Esophagus squamous epithelium (tissue), 5 donors: ENCODE measurements at regions not wholly inside any gene's neighbourhood (a gene's known extent, or its start where the extent isn't known, plus 50 kb on each side); places are given as distances from the start of the nearest gene placed in this dataset.

Experiments
- DNase-seq: peaks from one replicate; lab custom pipeline; 2025; lab: John Stamatoyannopoulos, UW
- H3K27ac ChIP-seq, 4 donors: fragments of 200-600 bp; sonication (generic); one replicate each; pipeline ENCODE4 v1.5.1; 2016 to 2019; ENCODE audit warnings: mild to moderate bottlenecking in 1 of 4
- H3K27me3 ChIP-seq, 4 donors: fragments of 200-600 bp; sonication (generic); 1 replicate in 3 of 4; 2 replicates in 1 of 4; pipeline versions ENCODE4 v1.5.1 to v1.6.0; 2017 to 2021; ENCODE audit warnings: antibody characterized with exemption in 1 of 4
- H3K36me3 ChIP-seq, 3 donors: fragments of 200-600 bp; sonication (generic); one replicate each; pipeline ENCODE4 v1.5.1; 2016 to 2019
- H3K4me1 ChIP-seq, 3 donors: fragments of 200-600 bp; sonication (generic); one replicate each; pipeline ENCODE4 v1.5.1; 2017 to 2019
- H3K4me3 ChIP-seq, 4 donors: fragments of 200-600 bp; sonication (generic); 1 replicate in 3 of 4; 2 replicates in 1 of 4; pipeline ENCODE4 v1.5.1; 2016 to 2019; ENCODE audit warnings: mild to moderate bottlenecking in 2 of 4, moderate library complexity in 1 of 4
- H3K9me3 ChIP-seq, 3 donors: fragments of 200-600 bp; sonication (generic); one replicate each; pipeline ENCODE4 v1.5.1; 2016 to 2019
- POLR2A ChIP-seq, 4 donors: fragments of 450-650 bp; IDR thresholded peaks; one replicate each; pipeline ENCODE4 v1.6.1; 2017; ENCODE audit warnings: antibody characterized with exemption in 4 of 4, mild to moderate bottlenecking in 4 of 4, moderate library complexity in 3 of 4
- WGBS, 2 donors: methylation state at CpG; one replicate each; pipeline ENCODE4 v1.1.5; 2018; 5-methylcytosine and 5-hydroxymethylcytosine counted together
- intact Hi-C: fragments of 100-400 bp; cut with DNase I; formaldehyde crosslinking; loops from one replicate; pipeline ENCODE4 v1.15.0; 2022
- TF ChIP-seq, protein P1 (sequence below), 6 experiments: fragments of 450-650 bp in 4 of 6; fragments of 200-600 bp in 2 of 6; sonication (generic) in 2 of 6; IDR thresholded peaks; one replicate each; pipeline ENCODE4 v1.5.1; 2016 to 2019; ENCODE audit warnings: antibody characterized with exemption in 6 of 6, mild to moderate bottlenecking in 4 of 6, moderate library complexity in 4 of 6
- donor health status: DM: yes; HTN: yes; CAD: no.

DNA sequence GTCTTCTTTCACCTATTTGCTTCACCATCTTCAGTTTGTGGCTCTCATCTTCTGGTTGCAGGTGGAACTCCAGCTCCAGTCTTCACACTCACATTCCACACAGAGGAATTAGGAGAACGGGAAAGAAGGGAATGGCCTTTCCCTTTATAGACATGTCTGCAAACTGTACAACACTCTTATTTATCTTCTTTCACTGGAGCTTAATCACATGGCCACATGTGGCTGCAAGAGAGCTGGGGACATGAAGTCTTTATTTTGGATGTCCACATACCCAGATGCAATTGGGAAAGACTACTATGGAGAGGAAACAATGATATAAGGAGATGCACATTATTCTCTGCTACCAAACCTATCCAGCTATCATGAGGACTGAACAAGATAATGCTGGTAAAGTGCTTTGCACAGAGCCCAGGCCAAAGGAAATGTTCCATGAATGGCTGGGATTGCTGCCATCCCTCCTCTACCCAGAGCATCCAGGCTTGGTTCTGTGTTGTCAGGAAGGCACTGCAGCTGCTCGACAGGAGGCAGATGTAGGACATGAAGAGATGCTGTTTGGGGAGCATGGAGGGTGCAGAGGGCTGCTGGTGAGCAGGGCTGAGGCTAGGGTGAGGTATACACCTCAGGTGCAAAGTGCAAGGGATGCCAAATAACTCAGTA lies 183.8 kb upstream of the TBX20 start:
- Histone ChIP-seq H3K4me3 (no peak overlapping the region), H3K9me3 (no peaks in the 10 kb centered on the region), H3K27me3 (no peaks in the 10 kb centered on the region), H3K27ac (no peak overlapping the region), H3K36me3 (no peaks in the 10 kb centered on the region), H3K4me1 (no peaks in the 10 kb centered on the region)
- no peak for TF ChIP-seq POLR2A (IDR thresholded peaks at IDR 0.05)
- TF ChIP-seq, protein P1, sequence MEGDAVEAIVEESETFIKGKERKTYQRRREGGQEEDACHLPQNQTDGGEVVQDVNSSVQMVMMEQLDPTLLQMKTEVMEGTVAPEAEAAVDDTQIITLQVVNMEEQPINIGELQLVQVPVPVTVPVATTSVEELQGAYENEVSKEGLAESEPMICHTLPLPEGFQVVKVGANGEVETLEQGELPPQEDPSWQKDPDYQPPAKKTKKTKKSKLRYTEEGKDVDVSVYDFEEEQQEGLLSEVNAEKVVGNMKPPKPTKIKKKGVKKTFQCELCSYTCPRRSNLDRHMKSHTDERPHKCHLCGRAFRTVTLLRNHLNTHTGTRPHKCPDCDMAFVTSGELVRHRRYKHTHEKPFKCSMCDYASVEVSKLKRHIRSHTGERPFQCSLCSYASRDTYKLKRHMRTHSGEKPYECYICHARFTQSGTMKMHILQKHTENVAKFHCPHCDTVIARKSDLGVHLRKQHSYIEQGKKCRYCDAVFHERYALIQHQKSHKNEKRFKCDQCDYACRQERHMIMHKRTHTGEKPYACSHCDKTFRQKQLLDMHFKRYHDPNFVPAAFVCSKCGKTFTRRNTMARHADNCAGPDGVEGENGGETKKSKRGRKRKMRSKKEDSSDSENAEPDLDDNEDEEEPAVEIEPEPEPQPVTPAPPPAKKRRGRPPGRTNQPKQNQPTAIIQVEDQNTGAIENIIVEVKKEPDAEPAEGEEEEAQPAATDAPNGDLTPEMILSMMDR (IDR thresholded peaks at IDR 0.05): no peak
- 41 to 51% methylated on average over 2 of the region's 2 CpGs for WGBS, 2 donors
- intact Hi-C loops: no loop called here
- no peak for DNase-seq

DNA sequence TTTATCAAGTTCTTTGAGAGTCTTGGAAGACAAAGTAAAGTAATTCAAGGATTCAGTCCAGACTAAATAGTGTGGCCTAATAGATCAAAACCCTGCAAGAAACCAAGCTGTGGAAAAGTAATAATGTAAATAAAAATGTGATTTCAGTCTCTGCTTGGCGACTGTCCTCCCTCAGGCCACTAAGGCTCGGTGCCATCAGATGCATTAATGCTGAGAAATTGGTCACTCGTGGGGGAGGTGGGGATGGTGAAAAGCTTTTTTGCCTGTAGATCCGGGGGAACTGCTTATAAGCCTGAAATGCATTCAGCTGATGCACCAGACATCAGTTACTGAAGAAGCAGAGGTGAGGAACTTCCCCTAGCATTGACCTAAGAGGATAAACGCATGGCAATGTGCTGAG lies 182.6 kb upstream of the TBX20 start:
- TF ChIP-seq, protein P1 (IDR thresholded peaks at IDR 0.05): no peak
- no peak for TF ChIP-seq POLR2A (IDR thresholded peaks at IDR 0.05)
- intact Hi-C loops: no loop called here
- Histone ChIP-seq H3K4me3 (no peak overlapping the region), H3K36me3 (no peaks in the 10 kb centered on the region), H3K4me1 (no peaks in the 10 kb centered on the region), H3K9me3 (no peaks in the 10 kb centered on the region), H3K27me3 (no peaks in the 10 kb centered on the region), H3K27ac (no peak overlapping the region)
- WGBS, 2 donors: 60 to 73% methylated on average over 5 of the region's 5 CpGs
- DNase-seq: no peak

DNA sequence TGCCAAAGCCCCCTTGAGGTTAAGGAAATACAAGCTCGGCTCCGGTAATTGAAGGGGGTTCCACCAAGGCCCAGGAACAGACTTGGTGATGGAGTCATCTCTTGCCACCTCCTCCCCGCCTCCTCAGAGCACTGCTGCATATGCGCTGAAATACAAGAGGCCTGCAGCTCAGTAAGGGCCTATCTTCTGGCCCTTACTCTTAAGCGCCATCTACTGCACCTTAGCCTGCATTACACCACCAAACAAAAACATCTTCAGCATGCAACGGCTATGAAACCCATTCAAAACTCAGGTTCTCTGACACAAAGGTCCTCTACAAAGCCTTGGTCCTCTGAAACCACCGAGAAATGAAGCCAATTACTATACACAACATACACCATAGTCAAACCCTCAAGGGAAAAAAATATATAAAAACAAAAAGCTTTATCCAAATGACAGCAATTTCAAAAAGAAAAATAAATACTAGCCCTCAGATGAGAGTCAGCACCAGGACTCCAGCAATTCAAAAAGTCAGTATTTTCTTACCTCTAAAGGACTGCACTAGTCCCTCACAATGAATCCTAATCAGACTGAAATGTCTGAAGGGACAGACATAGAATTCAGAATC lies 176.8 kb upstream of the TBX20 start:
- TF ChIP-seq, protein P1 (IDR thresholded peaks at IDR 0.05): peak in 1 of 6 experiments; percentile 35
- TF ChIP-seq POLR2A (IDR thresholded peaks at IDR 0.05): no peak
- intact Hi-C loops: no loop called here
- WGBS, 2 donors: 52 to 62% methylated on average over 5 to 7 of the region's 7 CpGs

GRCh38 chr7:35424869-35425495 lies 171.1 kb upstream of the TBX20 start:
- no peak for DNase-seq
- Histone ChIP-seq H3K9me3 (no peaks in the 10 kb centered on the region), H3K4me1 (no peaks in the 10 kb centered on the region), H3K36me3 (no peaks in the 10 kb centered on the region), H3K27ac (no peak overlapping the region), H3K4me3 (no peak overlapping the region), H3K27me3 (no peaks in the 10 kb centered on the region)
- intact Hi-C loops: no loop called here
- 38 to 44% methylated on average over 4 of the region's 4 CpGs for WGBS, 2 donors
- TF ChIP-seq POLR2A (IDR thresholded peaks at IDR 0.05): no peak
- TF ChIP-seq, protein P1 (IDR thresholded peaks at IDR 0.05): peak; percentile 26 to 68 (median 54)

More for the DNA sequence above, 176.8 kb upstream of the TBX20 start:
- H3K9me3 ChIP-seq: peaks cover 0 to 6% (median 0%) of the 10 kb centered on the region in 3 donors
- no peak for DNase-seq
- H3K36me3 ChIP-seq: no peaks in the 10 kb centered on the region
- H3K4me1 ChIP-seq: no peaks in the 10 kb centered on the region
- H3K27me3 ChIP-seq: no peaks in the 10 kb centered on the region
- H3K4me3 ChIP-seq: no peak overlapping the region
- H3K27ac ChIP-seq: no peak overlapping the region

DNA sequence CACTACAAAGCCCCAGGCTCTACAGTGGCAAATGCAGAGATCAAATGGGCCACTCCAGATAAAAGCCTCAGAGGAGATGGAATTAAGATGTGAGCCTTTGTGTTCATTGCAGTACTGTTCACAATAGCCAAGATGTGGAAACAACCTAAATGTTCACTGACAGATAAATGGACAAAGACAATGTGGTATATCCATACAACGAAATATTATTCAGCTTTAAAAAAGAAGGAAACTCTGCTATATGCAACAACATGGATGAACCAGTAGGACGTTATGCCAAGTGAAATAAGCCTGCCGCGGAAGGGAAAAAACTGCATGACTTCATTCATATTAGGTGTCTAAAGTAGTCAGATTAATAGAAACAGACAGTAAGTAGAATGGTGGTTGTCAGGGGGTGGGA lies 170.5 kb upstream of the TBX20 start:
- H3K4me1 ChIP-seq: no peaks in the 10 kb centered on the region
- intact Hi-C loops: no loop called here
- DNase-seq: no peak
- no peaks in the 10 kb centered on the region for H3K36me3 ChIP-seq
- TF ChIP-seq, protein P1 (IDR thresholded peaks at IDR 0.05): no peak
- TF ChIP-seq POLR2A (IDR thresholded peaks at IDR 0.05): no peak
- H3K27me3 ChIP-seq: no peaks in the 10 kb centered on the region
- WGBS, 2 donors: 81 to 82% methylated on average over 4 of the region's 4 CpGs
- H3K4me3 ChIP-seq: no peak overlapping the region
- no peaks in the 10 kb centered on the region for H3K9me3 ChIP-seq
- H3K27ac ChIP-seq: no peak overlapping the region
